ENCODE measurements at regions not wholly inside any gene's neighbourhood (a gene's known extent, or its start where the extent isn't known, plus 50 kb on each side); places are given as distances from the start of the nearest gene placed in this dataset.

GRCh38 chr2:134035605-134036370 is 218.1 kb upstream of the MGAT5 start (continued):
- TF ChIP-seq ZNF462 (CRISPR knock-in tag; IDR thresholded peaks at IDR 0.05) (no peak), ZNF331 (CRISPR knock-in tag; IDR thresholded peaks at IDR 0.05; ENCODE audit: low read depth) (no peak), ZNF114 (CRISPR knock-in tag; IDR thresholded peaks at IDR 0.05) (no peak), ETS1 (IDR thresholded peaks at IDR 0.05) (no peak), POLR2AphosphoS5 (IDR thresholded peaks at IDR 0.05; ENCODE audit: low read depth) (no peak)

GRCh38 chr2:134039912-134040581 is 213.8 kb upstream of the MGAT5 start:
- no peaks in the 10 kb centered on the region for H3F3A ChIP-seq (replicated peaks; ENCODE audit: low read depth)
- peaks cover 31% of the 10 kb centered on the region for H3K36me3 Mint-ChIP-seq (ENCODE audit: low read depth)
- H3K36me3 ChIP-seq (ENCODE audit: insufficient read depth), result no peaks in the 10 kb centered on the region
- H3K27me3 ChIP-seq (ENCODE audit: insufficient read depth), result no peaks in the 10 kb centered on the region
- no peak overlapping the region for H3K4me2 ChIP-seq
- DNase-seq (ENCODE audit: low spot score) (no peak), ATAC-seq (no peak)
- no peaks in the 10 kb centered on the region for H3K4me1 ChIP-seq (ENCODE audit: insufficient read depth)
- no peak overlapping the region for H3K4me3 Mint-ChIP-seq
- H3K9me2 ChIP-seq (ENCODE audit: insufficient read depth), result peaks cover 17% of the 10 kb centered on the region; the same call in 1 of the 2 replicates
- no peaks in the 10 kb centered on the region for H3K79me2 ChIP-seq (replicated peaks; ENCODE audit: insufficient read depth)
- H3K27me3 Mint-ChIP-seq (ENCODE audit: insufficient read depth, low read depth, poor library complexity), result peaks cover 7% of the 10 kb centered on the region
- no peak for TF ChIP-seq STAT1 (IDR thresholded peaks at IDR 0.05; ENCODE audit: unreplicated experiment)
- no peak for TF ChIP-seq CTCF (conservative IDR thresholded peaks at IDR 0.05; ENCODE audit: low read depth in 2 of 2)
- TF ChIP-seq CREB1 (CRISPR knock-in tag; IDR thresholded peaks at IDR 0.05; ENCODE audit: low read depth), result no peak
- no peak for TF ChIP-seq EZH2 (IDR thresholded peaks at IDR 0.05; ENCODE audit: low read depth, unreplicated experiment)
- TF ChIP-seq JUNB (IDR thresholded peaks at IDR 0.05; ENCODE audit: unreplicated experiment), result no peak
- no peak for TF ChIP-seq ETS1 (IDR thresholded peaks at IDR 0.05)
- TF ChIP-seq ZNF114 (CRISPR knock-in tag; IDR thresholded peaks at IDR 0.05), result no peak
- no peak for TF ChIP-seq POLR2AphosphoS5 (IDR thresholded peaks at IDR 0.05; ENCODE audit: low read depth)
- TF ChIP-seq EZH2phosphoT487 (IDR thresholded peaks at IDR 0.05; ENCODE audit: unreplicated experiment), result no peak
- TF ChIP-seq NANOG (IDR thresholded peaks at IDR 0.05; ENCODE audit: borderline replicate concordance), result no peak
- H2AFZ ChIP-seq, result no peak overlapping the region
- H3K4me1 Mint-ChIP-seq, result no peaks in the 10 kb centered on the region
- no peak overlapping the region for H3K4me3 ChIP-seq
- H3K9me3 Mint-ChIP-seq, result peaks cover 57% of the 10 kb centered on the region
- no peak overlapping the region for H3K27ac Mint-ChIP-seq
- H4K20me1 ChIP-seq (replicated peaks; ENCODE audit: insufficient read depth), result no peaks in the 10 kb centered on the region
- H3K27ac ChIP-seq (ENCODE audit: low read depth), result no peak overlapping the region

Measured in GM23338 (cell line).